CD4-positive, alpha-beta T cell treated with Interleukin-6 at 100 ng/mL for 8 hours (primary cell): ENCODE measurements at regions not wholly inside any gene's neighbourhood (a gene's known extent, or its start where the extent isn't known, plus 50 kb on each side); places are given as distances from the start of the nearest gene placed in this dataset.

Experiments
- DNase-seq: peaks from one replicate; pipeline ENCODE4 v3.0.0-alpha.2; 2020; ENCODE audit warnings: mixed read lengths, low spot score

DNA sequence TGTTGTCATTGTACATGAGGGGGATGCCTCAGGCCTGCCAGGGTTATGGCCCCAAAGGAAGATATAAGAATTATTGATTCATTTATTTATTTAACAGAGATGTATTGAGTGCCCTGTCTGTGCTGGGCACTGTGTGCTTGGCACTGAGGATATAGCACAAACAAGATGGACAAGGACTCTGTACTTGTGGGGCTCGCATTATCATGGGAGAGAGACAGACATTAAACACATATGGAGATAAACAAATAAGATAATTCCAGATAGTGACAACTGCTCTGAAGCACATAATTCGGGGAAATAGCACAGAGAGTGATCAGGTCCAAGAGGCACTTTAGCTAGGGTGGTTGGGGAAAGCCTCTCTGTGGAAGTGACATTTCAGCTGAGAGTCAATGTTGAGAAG, 119.8 kb upstream of the ARHGAP20 start:
- no peak for DNase-seq

- no peak for DNase-seq
Measured at GRCh38 chr11:110830747-110831146, 118.5 kb upstream of the ARHGAP20 start.

DNA sequence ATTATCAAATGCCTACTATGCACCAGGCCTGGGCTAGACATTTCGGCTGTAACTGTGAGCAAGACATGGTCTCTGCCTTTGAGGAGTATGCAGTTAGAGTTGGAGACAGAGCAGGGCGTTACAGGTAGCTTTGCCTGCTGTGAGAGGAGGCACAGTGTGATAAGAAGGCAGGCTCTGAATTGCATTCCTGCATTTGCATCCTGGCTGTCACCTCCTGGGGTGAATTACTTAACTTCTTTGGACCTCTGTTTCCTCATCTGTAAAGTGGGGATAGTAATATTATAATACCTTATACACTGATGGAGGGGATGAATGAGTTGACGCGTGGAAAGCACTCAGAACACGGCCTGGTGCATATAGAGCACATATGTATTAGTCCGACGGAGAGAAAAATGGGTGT, 118.1 kb upstream of the ARHGAP20 start:
- DNase-seq, result no peak

GRCh38 chr11:110829873-110830272, 117.6 kb upstream of the ARHGAP20 start:
- DNase-seq, result no peak

DNA sequence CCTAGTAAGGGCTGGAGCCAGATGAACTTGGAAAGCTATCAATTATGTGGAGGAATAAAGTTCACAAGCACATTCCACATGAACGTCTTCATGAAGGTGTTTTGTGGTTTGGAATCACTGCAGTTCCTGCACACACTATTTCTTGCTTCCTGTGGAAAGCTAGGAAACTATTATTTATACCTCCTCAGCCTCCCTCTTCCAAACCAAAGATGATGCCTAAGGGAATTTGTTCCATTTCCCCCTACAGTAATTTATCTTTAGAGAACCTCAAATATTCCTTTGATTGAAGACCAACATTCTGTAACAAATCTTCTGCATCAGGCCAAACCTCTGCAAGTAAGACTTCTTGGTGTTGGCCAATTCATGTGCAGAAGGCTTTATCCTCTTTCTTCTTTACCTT, 115.8 kb upstream of the ARHGAP20 start:
- no peak for DNase-seq

GRCh38 chr11:110827276-110827675, 115.0 kb upstream of the ARHGAP20 start:
- no peak for DNase-seq

DNA sequence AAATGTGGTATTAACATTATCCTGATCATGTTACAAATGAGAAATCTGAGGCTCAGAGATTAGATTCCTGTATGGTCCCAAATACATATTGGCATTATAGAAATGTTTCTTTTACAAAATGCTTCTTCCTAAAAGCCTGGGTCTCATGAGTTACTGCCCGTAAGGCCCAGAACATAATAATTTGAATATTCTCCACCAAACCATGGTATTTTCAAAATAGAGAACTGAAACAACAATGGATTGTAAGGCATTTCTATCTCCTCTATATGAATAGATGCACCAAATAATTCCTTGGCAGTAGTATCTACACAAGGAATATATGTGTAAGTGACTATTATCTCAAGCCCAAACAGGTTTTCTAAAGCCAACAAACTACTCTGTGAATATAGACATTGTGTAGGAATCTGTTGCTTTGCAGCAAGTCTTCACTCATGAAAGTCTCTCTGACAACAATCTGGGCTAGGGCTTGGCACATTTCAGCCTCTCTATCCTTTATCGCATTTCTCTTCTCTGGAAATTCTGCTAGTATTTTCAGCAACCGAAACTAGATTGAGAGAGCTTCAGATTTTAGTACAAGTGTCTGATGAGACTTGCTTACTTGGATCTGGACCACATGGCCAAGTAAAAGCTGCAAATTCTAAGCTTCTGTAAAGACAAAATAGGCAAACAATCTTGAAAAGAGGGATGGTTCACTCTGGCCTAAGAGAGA, 112.8 kb upstream of the ARHGAP20 start:
- no peak for DNase-seq

- DNase-seq, result no peak
Measured at GRCh38 chr11:110818032-110818687, 105.9 kb upstream of the ARHGAP20 start.

DNA sequence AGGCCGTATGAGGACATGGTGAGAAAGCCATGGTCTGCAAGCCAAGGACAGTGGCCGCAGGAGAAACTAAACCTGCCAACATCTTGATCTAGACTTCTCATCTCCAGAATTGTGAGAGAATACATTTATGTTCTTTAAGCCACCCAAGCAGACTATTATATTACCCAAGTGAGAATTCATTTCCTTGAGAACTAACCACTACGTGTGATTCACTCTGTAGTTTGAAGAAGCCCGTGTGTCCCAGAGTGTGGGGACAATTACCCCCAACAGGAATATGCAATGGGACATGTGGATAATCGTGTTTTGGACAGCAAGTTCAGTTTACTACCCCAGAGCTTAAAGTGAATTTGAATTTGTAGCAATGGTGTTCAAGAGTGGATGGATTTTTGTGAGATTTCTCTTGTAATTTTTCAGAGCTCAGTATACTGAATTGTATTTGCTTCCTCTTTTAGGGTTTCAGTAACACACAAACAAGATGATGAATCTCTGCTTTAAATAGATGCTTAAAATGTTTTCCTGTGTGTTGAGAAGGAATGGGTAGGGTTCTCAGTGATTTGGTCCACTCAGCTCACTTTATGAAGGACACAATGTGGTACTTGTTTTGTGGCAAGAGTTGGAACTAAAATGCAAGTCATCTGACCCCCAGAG, 100.0 kb upstream of the ARHGAP20 start:
- no peak for DNase-seq

DNA sequence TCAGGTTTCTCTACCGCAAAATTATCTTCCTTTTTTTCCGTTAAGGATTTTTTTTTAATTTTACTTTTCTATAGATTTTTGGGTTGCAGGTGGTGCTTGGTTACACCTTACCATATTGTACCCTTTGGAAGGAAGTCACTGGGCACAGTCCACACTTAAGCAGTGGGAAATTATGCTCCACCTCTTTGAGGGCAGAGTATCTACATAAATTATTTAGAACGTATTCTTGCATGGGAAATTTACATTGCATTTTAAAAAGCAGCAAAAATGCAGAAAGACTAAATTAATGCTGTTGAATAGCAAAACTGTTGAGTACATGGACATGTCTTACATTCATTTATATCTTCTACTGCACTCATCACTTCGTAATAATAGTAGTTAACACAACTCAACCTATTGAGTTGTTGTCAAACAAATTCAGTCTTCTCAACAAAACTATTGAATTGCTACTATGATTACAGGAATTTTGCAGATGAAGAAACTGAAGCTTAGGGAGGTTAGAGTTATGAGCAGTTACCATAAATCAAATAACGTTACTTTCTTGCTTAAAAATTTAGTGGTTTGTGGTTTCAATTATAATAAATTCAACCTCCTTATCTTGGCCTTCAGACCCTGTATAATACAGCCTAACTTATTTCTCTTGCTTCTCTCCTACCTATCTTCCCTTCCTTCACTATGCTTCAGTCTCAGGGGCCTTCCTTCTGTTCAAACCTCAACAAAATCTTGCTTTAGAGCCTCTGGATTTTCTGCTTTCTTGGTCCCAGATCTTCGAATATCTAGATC, 97.4 kb upstream of the ARHGAP20 start:
- DNase-seq, result no peak

- DNase-seq, result no peak
Measured at GRCh38 chr11:110808248-110808647, 96.0 kb upstream of the ARHGAP20 start.

- DNase-seq, result no peak
Measured at GRCh38 chr11:110807801-110808200, 95.6 kb upstream of the ARHGAP20 start.

DNA sequence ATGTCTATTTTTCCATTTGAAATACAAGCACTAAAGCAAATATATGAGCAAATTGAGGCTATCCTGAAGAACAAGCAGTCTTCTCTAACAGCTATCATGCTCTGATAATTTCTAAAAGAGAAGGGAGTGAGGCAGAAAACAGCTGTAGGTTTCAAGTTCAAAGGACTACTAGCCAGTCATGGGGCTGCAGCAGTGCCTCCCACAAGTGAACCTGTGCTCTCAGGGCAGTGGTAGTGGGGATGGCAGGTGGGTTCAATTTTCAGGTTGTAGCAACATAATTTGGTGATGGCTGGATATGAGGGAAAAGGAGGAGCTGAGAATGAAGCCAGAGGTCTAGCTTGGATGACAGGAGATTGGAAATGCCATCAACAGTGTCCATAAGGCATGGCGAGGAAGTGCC, 93.5 kb upstream of the ARHGAP20 start:
- no peak for DNase-seq

DNA sequence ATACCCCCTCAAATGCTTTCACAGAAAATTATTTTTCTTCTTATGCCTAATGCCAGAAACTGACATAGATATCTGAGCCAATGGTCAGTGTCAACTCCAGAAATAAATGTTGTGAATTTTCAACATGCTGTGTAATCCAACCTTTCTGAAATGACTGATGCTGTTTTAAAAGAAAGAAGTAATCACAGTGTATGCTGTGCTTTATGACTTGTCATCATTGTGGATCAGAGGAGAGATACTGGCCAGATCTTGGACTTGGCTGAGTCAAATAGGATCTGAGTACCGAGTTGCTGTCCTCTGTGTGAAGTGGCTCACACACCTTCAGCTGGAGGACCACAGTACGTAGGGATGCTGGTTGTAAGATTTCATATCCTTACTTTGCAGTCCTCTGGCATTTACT, 89.9 kb upstream of the ARHGAP20 start:
- no peak for DNase-seq

GRCh38 chr11:110801328-110801727, 89.1 kb upstream of the ARHGAP20 start:
- DNase-seq, result no peak

GRCh38 chr11:110798201-110798900, 86.1 kb upstream of the ARHGAP20 start:
- DNase-seq, result no peak

GRCh38 chr11:110797453-110797852, 85.2 kb upstream of the ARHGAP20 start:
- no peak for DNase-seq

GRCh38 chr11:110795112-110795624, 82.9 kb upstream of the ARHGAP20 start:
- no peak for DNase-seq

DNA sequence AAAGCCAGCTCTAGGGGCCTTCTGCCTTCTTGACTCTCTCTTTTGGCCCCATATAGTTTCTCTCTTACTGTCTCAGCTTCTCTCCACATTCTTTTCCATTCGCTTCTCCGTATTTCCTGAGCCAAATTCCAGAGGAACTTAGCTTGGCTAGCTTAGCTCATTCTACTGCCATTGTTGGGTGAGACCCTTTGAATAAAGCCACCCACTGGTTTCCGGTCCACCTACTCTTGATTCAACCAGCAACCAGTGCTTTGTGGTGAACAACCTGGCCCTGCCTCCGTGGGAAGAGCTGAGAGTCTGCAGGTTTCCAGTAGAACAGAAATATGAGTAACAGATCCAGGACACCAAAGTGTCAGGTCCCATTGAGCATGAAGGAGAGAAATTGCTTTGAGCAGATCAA, 81.3 kb upstream of the ARHGAP20 start:
- no peak for DNase-seq

GRCh38 chr11:110791621-110792020, 79.4 kb upstream of the ARHGAP20 start:
- no peak for DNase-seq

DNA sequence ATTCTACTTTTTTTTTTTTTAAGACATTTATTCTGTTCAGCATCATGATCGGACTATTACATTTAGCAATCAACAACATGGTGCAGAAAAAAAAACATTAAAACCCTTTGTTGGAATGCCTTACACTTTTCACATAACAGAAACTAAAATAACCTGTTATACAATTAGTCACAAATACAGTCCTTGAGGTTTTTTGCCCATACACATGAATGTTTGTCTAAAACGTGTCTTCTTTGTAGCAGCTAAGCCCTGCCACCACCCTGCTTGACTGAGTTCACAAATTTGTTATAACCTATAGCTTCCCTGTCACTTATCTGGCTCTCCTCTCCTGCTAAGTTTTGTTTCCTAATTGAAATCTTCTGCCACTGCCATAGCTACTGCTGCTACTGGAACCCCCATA, 75.4 kb upstream of the ARHGAP20 start:
- no peak for DNase-seq
